Epithelial cell of esophagus (primary cell): ENCODE measurements at regions not wholly inside any gene's neighbourhood (a gene's known extent, or its start where the extent isn't known, plus 50 kb on each side); places are given as distances from the start of the nearest gene placed in this dataset.

ENCODE experiments used
- DNase-seq: peaks from one replicate; pipeline ENCODE4 v3.0.0; 2010; ENCODE audit warnings: low read depth
- H3K4me3 ChIP-seq: 2 replicates; pipeline ENCODE4 v1.5.1; 2011; ENCODE audit warnings: mild to moderate bottlenecking, low read length, control low read depth
- TF ChIP-seq, protein P1 (sequence below): IDR thresholded peaks from 2 replicates; pipeline ENCODE4 v1.5.1; 2011; ENCODE audit warnings: low read depth, mild to moderate bottlenecking, low read length, control low read depth, inconsistent platforms; ENCODE audit not compliant: insufficient read depth; ENCODE audit errors: missing control alignments

DNA sequence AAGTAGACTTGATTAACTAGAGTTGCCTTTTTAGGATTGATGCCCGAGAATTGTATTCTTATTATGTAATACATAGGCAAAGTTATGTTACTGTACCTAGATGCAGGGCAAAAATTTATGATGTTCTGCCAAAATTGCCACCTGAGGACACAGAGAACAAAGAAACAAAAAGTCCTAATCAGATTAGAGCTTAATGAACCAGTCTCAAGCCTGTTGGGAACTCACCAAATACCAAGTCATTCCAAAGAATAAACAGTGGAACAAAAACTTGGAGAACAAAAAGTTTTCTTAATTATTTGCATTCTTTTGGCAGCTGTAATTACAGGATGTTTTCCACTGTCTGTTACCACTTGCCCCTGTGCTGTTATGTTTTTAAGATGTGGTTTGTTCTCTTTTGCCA lies 154.7 kb upstream of the SGK1 start:
- TF ChIP-seq, protein P1, sequence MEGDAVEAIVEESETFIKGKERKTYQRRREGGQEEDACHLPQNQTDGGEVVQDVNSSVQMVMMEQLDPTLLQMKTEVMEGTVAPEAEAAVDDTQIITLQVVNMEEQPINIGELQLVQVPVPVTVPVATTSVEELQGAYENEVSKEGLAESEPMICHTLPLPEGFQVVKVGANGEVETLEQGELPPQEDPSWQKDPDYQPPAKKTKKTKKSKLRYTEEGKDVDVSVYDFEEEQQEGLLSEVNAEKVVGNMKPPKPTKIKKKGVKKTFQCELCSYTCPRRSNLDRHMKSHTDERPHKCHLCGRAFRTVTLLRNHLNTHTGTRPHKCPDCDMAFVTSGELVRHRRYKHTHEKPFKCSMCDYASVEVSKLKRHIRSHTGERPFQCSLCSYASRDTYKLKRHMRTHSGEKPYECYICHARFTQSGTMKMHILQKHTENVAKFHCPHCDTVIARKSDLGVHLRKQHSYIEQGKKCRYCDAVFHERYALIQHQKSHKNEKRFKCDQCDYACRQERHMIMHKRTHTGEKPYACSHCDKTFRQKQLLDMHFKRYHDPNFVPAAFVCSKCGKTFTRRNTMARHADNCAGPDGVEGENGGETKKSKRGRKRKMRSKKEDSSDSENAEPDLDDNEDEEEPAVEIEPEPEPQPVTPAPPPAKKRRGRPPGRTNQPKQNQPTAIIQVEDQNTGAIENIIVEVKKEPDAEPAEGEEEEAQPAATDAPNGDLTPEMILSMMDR, result no peak
- DNase-seq, result no peak
- H3K4me3 ChIP-seq, result no peak overlapping the region

DNA sequence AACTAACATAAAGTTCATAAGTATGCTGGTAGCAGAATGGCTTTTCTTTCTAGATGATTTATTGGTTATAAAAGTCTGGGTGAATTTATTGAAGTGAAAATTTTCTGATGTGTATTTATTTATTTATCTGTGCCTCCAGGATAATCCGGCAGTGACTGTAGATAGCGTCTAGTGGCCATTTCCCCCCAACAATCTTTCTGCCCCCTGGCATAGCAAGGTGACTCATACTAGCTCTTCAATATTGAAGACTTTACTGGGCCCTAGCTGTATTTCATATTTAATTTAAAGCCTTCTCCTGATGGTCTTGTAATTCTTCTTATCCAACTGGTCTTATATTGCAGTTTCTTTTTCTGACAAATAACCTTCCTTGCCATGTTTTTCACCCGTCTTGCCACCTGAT lies 154.1 kb upstream of the SGK1 start:
- no peak for DNase-seq
- TF ChIP-seq, protein P1, result no peak
- H3K4me3 ChIP-seq, result no peak overlapping the region

DNA sequence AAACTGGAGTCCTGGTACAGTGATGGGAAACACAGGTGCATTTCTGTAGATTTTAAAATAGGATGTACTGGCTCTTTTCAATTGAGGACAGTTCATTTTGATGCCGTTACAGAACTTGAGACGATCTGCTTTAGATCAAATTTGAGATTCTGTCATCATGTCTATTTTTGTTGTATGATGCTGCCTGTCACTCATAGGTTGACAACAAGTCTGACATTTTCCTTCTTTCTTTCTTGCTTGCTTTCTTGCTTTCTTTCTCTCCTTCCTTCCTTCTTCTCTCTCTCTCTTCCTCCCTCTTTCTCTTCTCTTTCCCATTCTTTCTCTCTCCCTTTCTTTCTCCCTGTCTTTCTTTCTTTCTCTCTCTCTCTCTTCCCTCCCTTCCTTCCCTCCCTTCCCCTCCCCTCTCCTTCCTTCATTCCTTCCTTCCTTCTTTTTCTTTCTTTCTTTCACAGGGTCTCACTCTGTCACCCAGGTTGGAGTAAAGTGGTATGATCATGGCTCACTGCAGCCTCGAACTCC lies 152.6 kb upstream of the SGK1 start:
- DNase-seq, result no peak
- TF ChIP-seq, protein P1, result no peak

DNA sequence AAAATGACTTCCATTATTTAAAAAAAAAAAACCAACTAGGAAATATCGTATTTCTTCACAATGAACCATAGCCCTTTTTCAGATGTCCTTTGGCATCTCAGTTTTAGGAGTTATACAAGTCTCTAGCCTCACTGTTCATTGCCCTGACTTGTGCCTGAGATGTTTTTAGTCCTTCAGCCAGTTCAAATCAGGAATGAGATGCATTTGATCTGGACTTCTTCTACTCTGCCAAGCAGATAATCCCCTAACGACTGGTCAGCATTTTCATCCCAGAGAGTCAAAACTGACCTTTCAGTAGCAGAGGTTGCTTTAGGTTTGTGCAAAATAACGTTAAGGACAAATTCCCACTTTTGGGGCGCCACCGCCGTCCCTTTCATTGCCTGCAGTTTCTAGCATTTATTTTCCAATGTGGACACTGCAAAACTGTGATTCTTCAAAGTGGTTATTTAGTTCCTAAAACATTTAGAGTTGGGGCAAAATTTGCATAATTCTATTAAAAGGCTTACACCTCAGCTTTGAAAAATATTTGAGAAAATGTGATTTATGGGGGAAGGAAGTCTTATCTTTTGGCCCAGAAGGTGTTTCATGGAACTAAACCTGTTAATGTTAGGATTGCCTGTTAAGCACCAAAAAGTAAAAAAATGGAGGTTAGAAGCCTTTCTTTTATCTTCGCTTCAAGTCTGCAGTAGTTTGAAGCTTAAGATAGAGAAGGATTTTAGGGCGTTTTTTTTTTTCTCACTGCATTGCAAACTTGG lies 152.0 kb upstream of the SGK1 start:
- no peak overlapping the region for H3K4me3 ChIP-seq

More for the DNA sequence above, 152.6 kb upstream of the SGK1 start:
- no peak overlapping the region for H3K4me3 ChIP-seq

DNA sequence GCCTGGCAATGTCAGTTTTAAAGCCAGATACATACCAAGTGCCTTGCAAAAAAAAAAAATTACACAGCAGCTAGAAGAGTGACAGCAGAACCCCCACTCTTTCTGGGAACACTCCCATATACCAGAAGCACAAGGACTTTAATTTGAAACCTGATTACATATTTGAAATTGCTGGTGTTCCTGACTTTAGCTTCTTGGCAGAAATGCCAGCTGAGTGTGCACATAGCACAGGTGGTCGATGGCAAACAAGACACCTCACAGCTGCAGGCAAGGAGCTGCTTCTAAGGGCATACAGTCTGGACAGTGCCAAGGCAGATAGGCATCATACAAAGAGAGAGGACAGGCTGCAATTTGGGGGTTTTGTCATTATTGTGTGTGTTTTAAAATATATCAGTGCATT lies 150.7 kb upstream of the SGK1 start:
- TF ChIP-seq, protein P1, result no peak
- no peak for DNase-seq
- H3K4me3 ChIP-seq, result no peak overlapping the region

More for the DNA sequence above, 152.0 kb upstream of the SGK1 start:
- DNase-seq, result no peak
- TF ChIP-seq, protein P1, result no peak

DNA sequence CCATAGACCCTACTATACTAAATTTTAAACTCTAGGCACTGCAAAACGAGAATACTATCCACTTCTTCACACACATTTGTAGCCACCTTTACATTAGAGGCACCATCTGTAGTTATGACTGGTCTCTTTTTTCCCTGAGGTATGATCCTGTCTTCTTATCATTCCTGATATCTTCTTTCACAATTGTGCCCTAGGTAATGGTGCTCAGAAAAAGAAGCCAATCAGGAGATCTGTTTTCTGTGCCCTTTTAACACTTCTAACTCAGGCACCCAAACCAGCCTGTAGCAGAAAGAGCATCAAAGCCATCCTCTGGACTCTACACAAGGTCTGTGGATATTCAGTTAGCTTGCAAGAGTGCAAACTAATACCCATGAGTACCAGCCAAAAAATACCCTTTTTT lies 149.7 kb upstream of the SGK1 start:
- no peak for DNase-seq
- TF ChIP-seq, protein P1, result no peak

DNA sequence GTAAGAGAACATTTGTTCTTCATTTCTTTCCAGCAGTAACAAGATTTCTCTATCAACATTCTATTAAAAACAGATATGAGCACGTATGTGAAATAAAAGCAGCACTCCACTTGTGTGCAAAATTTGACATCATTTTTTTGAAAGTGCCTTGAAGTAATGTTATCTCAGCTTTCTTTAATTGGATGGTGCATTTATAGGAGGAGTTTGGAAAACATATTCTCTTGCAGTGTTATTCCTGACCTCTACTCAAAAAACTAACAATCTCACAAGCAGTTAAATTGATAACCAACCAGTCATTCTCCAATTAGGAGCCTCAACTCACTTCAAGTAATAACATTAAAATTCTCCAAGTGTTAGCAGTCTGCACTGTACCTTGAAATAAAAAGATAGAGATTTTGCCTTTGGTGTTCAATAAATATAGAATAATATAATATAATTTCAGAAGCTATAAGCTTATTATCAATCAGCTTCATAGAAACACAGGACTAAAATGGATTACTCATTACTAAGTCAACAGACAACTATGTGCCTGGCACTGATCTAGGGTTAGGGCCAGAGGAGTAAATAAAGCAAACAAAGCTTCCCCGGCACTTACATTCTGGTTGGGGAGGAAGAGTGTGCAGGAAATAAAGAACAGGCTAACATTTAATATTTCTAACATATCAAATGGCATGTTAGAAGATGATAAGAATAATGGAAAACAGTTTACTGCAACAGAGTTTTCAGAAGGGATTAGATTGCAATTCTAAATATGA lies 149.0 kb upstream of the SGK1 start:
- H3K4me3 ChIP-seq, result no peak overlapping the region
- TF ChIP-seq, protein P1, result no peak
- DNase-seq, result peak; percentile 77

More for the DNA sequence above, 149.7 kb upstream of the SGK1 start:
- no peak overlapping the region for H3K4me3 ChIP-seq
